PFSK-1 (cell line): ENCODE measurements at regions not wholly inside any gene's neighbourhood (a gene's known extent, or its start where the extent isn't known, plus 50 kb on each side); places are given as distances from the start of the nearest gene placed in this dataset.

ENCODE experiments used
- POLR2AphosphoS5 ChIP-seq: IDR thresholded peaks from 2 replicates; pipeline ENCODE4 v1.6.1; 2012; ENCODE audit warnings: low read depth, mild to moderate bottlenecking, control low read depth, low read length, moderate library complexity
- TAF1 ChIP-seq: IDR thresholded peaks from 2 replicates; pipeline ENCODE4 v1.6.1; 2012; ENCODE audit warnings: low read length, control low read depth, borderline replicate concordance; ENCODE audit not compliant: insufficient read depth

- TF ChIP-seq POLR2AphosphoS5 = no peak
- TF ChIP-seq TAF1 = no peak
Observed at GRCh38 chr9:79471580-79472543, 99.9 kb upstream of the TLE4 start.
